ENCODE measurements at regions not wholly inside any gene's neighbourhood (a gene's known extent, or its start where the extent isn't known, plus 50 kb on each side); places are given as distances from the start of the nearest gene placed in this dataset.
"Not testable (repeated sequence)": the region's sequence is repeated elsewhere in the genome, so short reads cannot be mapped to it uniquely, and the experiment has no call there.

- no peak overlapping the region for H3K4me3 Mint-ChIP-seq
- H3K27me3 Mint-ChIP-seq, result peaks cover 5% of the 10 kb centered on the region
- CTCF ChIA-PET, result interaction anchor here (0.9 to 2.6 kb wide), 8 partner anchors 15 to 251 kb away, joined by 3 to 21 read pairs (median 4); no protein-coding TSS in a partner anchor
- H3K36me3 Mint-ChIP-seq, result no peaks in the 10 kb centered on the region
- H3K9me3 Mint-ChIP-seq, result no peaks in the 10 kb centered on the region
- H3K4me1 Mint-ChIP-seq, result no peaks in the 10 kb centered on the region
- DNase-seq, result no peak
- no peak overlapping the region for H3K27ac Mint-ChIP-seq
Observed at GRCh38 chr2:175282886-175283285, 101.4 kb upstream of the ATP5MC3 start.

DNA sequence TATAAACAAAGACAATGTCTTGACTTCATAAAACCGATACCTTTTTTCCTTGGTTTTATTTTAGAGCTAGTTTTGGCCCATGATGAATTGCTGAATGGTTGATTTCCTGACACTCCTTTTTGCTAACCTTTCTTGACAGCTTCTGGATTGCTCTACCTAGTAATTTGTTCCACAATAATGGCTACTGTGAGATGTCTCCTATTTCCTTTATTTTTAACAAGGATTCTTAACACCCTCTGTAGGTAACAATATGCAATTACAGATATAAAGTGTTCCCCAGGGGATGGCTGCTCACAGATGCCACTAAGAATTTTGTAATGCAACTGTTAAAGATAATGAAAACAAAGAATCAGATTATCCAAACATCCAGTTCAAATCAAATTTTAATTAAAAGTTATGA, 100.8 kb upstream of the ATP5MC3 start:
- Mint-ChIP-seq H3K27me3 (peaks cover 5% of the 10 kb centered on the region), H3K9me3 (no peaks in the 10 kb centered on the region), H3K27ac (no peak overlapping the region), H3K36me3 (no peaks in the 10 kb centered on the region), H3K4me1 (no peaks in the 10 kb centered on the region), H3K4me3 (no peak overlapping the region)
- CTCF ChIA-PET, result interaction anchor here (0.6 to 2.6 kb wide), 14 partner anchors 10 to 412 kb away, joined by 3 to 21 read pairs (median 4); no protein-coding TSS in a partner anchor
- DNase-seq, result no peak

- Mint-ChIP-seq H3K9me3 (no peaks in the 10 kb centered on the region), H3K36me3 (no peaks in the 10 kb centered on the region), H3K27me3 (no peaks in the 10 kb centered on the region), H3K27ac (no peak overlapping the region), H3K4me3 (no peak overlapping the region), H3K4me1 (no peaks in the 10 kb centered on the region)
- no peak for DNase-seq
- CTCF ChIA-PET, result interaction anchor here (0.9 to 1.1 kb wide), 2 partner anchors 26 to 74 kb away, joined by 3 read pairs; no protein-coding TSS in a partner anchor
Observed at GRCh38 chr2:175277772-175278171, 96.3 kb upstream of the ATP5MC3 start.

DNA sequence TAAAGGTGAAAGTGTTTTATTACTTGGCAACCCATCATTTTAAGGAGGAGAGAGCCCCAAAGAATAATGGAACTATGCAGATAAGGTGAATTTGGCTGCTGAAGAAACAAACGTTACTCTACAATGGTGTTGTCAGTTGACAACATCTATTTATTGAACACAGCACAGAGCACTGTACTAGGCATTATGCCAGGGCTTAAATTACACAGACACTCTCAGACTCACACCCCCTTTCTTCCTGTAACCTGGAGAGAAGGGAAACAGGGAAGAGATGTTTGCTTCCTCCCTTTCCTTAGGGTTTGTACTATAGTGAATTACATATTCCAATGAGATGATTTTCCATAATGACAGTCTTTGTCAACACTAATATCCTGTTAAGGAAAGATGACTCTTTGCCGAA, 94.0 kb upstream of the ATP5MC3 start:
- no peak overlapping the region for H3K27ac Mint-ChIP-seq
- DNase-seq, result no peak
- CTCF ChIA-PET, result no interaction called here
- no peak overlapping the region for H3K4me3 Mint-ChIP-seq
- H3K4me1 Mint-ChIP-seq, result no peaks in the 10 kb centered on the region
- no peaks in the 10 kb centered on the region for H3K9me3 Mint-ChIP-seq
- H3K36me3 Mint-ChIP-seq, result no peaks in the 10 kb centered on the region
- peaks cover 4% of the 10 kb centered on the region for H3K27me3 Mint-ChIP-seq

GRCh38 chr2:175259164-175259563, 77.7 kb upstream of the ATP5MC3 start:
- Mint-ChIP-seq H3K27ac (no peak overlapping the region), H3K4me1 (no peaks in the 10 kb centered on the region), H3K9me3 (no peaks in the 10 kb centered on the region), H3K27me3 (no peaks in the 10 kb centered on the region), H3K36me3 (no peaks in the 10 kb centered on the region), H3K4me3 (no peak overlapping the region)
- no peak for DNase-seq
- CTCF ChIA-PET, result interaction anchor here (0.8 to 4.0 kb wide), 2 partner anchors 8 to 22 kb away, joined by 3 to 23 read pairs; no protein-coding TSS in a partner anchor

GRCh38 chr2:175256806-175257585, 75.5 kb upstream of the ATP5MC3 start:
- DNase-seq, result no peak
- Mint-ChIP-seq H3K4me1 (no peaks in the 10 kb centered on the region), H3K27me3 (no peaks in the 10 kb centered on the region), H3K9me3 (no peaks in the 10 kb centered on the region), H3K4me3 (no peak overlapping the region), H3K36me3 (no peaks in the 10 kb centered on the region), H3K27ac (no peak overlapping the region)
- CTCF ChIA-PET, result no interaction called here

- H3K4me1 Mint-ChIP-seq, H3K27me3 Mint-ChIP-seq, H3K4me3 Mint-ChIP-seq, H3K9me3 Mint-ChIP-seq, H3K36me3 Mint-ChIP-seq, DNase-seq, H3K27ac Mint-ChIP-seq, CTCF ChIA-PET: not testable (repeated sequence)
Observed at GRCh38 chr2:175256391-175256790, 74.9 kb upstream of the ATP5MC3 start.

DNA sequence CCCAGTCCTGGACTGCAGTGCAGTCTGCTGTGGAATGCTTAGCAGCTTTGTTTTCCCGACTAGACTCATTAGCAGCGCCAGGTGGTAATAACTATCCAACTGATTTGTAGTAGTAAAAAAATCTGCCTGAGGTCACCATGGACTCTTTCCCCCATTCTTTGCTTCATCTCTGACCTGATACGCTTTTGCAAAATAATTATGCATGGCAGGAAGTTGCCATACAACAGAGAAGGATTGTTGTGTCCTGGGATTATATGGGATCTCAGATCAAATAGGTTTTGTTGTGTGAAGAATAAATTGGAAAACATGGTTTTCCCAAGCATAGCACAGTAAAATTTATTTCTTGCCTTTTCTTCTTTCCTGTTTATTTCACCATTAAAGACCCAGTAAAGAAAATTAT, 72.4 kb upstream of the ATP5MC3 start:
- no peak for DNase-seq
- H3K36me3 Mint-ChIP-seq, result no peaks in the 10 kb centered on the region
- H3K4me1 Mint-ChIP-seq, result no peaks in the 10 kb centered on the region
- H3K4me3 Mint-ChIP-seq, result no peak overlapping the region
- CTCF ChIA-PET, result no interaction called here
- H3K27me3 Mint-ChIP-seq, result no peaks in the 10 kb centered on the region
- H3K27ac Mint-ChIP-seq, result no peak overlapping the region
- no peaks in the 10 kb centered on the region for H3K9me3 Mint-ChIP-seq

- H3K36me3 Mint-ChIP-seq, result no peaks in the 10 kb centered on the region
- no peak overlapping the region for H3K4me3 Mint-ChIP-seq
- DNase-seq, result peak; percentile 22
- CTCF ChIA-PET, result interaction anchor here (0.6 to 2.3 kb wide), 27 partner anchors 9 to 846 kb away, joined by 3 to 23 read pairs (median 4); no protein-coding TSS in a partner anchor
- H3K4me1 Mint-ChIP-seq, result peaks cover 2% of the 10 kb centered on the region
- peaks cover 15% of the 10 kb centered on the region for H3K27me3 Mint-ChIP-seq
- H3K9me3 Mint-ChIP-seq, result no peaks in the 10 kb centered on the region
- H3K27ac Mint-ChIP-seq, result no peak overlapping the region
Observed at GRCh38 chr2:175251425-175252041, 70.0 kb upstream of the ATP5MC3 start.

DNA sequence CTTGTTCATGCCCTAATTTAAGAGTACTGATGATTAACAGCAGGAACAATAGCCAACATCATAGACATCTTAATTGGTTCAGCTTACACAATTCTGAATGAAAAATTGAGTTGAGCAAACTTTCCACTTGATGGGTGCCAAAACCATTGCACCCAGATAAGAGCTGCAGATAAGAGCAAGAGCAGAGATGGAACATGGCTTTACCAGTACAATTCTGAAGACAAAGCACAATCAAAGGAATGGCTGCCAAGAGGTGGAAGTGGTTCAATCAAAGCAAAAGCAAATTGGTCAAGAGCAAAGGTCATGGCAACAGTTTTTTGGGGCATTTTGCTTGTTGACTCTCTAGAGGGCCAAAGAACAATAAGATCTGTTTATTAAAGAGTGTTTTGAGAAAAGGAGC, 65.6 kb upstream of the ATP5MC3 start:
- no peaks in the 10 kb centered on the region for H3K9me3 Mint-ChIP-seq
- H3K4me3 Mint-ChIP-seq, result no peak overlapping the region
- CTCF ChIA-PET, result interaction anchor here (0.8 kb wide), 1 partner anchor 43 kb away, joined by 3 read pairs; no protein-coding TSS in a partner anchor
- no peak for DNase-seq
- H3K27me3 Mint-ChIP-seq, result peaks cover 19% of the 10 kb centered on the region
- no peak overlapping the region for H3K27ac Mint-ChIP-seq
- peaks cover 2% of the 10 kb centered on the region for H3K4me1 Mint-ChIP-seq
- no peaks in the 10 kb centered on the region for H3K36me3 Mint-ChIP-seq

GRCh38 chr2:175244697-175245096, 63.2 kb upstream of the ATP5MC3 start:
- no peaks in the 10 kb centered on the region for H3K36me3 Mint-ChIP-seq
- H3K4me1 Mint-ChIP-seq, result peaks cover 2% of the 10 kb centered on the region
- no peak for DNase-seq
- CTCF ChIA-PET, result no interaction called here
- peaks cover 28% of the 10 kb centered on the region for H3K27me3 Mint-ChIP-seq
- no peak overlapping the region for H3K27ac Mint-ChIP-seq
- no peak overlapping the region for H3K4me3 Mint-ChIP-seq
- no peaks in the 10 kb centered on the region for H3K9me3 Mint-ChIP-seq

DNA sequence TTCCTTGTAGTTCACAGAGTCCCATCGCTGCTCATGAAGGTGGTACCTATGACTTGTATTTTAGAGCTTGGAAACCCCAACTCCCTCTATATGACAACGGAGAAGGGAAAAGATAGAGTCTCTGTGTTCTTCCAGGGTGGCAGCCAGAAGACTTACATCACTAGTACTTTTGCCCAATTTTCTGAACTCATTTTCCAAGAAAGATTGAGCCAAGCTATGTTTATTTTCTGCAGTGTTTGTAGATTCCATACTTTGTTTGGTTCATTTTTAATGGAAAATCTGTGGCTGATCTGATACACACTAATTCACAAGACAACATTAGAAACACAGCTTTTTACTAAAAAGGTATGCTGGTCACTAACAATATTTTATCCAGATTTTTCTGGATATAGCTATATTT, 60.2 kb upstream of the ATP5MC3 start:
- no peaks in the 10 kb centered on the region for H3K4me1 Mint-ChIP-seq
- H3K27ac Mint-ChIP-seq, result no peak overlapping the region
- H3K9me3 Mint-ChIP-seq, result peaks cover 3% of the 10 kb centered on the region
- CTCF ChIA-PET, result interaction anchor here (1.1 to 1.8 kb wide), 2 partner anchors 10 to 40 kb away, joined by 4 to 14 read pairs; no protein-coding TSS in a partner anchor
- H3K36me3 Mint-ChIP-seq, result no peaks in the 10 kb centered on the region
- DNase-seq, result no peak
- no peak overlapping the region for H3K4me3 Mint-ChIP-seq
- peaks cover 22% of the 10 kb centered on the region for H3K27me3 Mint-ChIP-seq

DNA sequence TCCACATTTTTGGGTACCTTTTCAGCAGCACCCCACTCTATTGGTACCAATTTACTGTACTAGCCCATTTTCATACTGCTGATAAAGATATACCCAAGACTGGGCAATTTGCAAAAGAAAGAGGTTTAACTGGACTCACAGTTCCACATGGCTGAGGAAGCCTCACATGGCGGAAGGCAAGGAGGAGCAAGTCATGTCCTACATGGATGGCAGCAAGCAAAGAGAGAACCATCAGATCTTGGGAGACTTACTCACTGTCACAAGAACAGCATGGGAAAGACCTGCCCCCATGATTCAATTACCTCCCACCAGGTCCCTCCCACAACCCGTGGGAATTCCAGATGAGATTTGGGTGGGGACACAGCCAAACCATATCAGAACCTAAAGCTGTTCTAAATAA, 58.5 kb upstream of the ATP5MC3 start:
- CTCF ChIA-PET, result interaction anchor here (1.0 kb wide), 1 partner anchor 11 kb away, joined by 4 read pairs; no protein-coding TSS in a partner anchor

DNA sequence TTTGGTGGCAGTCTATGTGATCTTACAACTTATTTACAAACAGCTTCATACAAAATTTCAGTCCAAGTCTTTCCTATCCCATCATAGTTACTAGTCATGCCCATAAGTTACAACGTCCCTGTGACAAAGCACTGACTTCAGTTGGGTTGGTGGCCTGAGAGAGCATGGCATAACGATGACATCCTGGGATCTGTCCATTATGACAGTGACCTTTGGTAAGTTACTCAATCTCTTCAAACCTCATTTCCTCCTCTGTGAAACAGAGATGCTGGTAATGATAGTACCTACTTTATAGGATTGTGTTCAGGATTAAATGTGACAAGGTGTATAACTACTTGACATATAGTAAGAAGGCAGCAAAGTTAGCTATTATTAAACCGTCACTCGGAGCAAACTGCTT, 55.4 kb upstream of the ATP5MC3 start:
- Mint-ChIP-seq H3K36me3 (no peaks in the 10 kb centered on the region), H3K27ac (no peak overlapping the region), H3K4me1 (no peaks in the 10 kb centered on the region), H3K4me3 (no peak overlapping the region), H3K9me3 (peaks cover 5% of the 10 kb centered on the region), H3K27me3 (peaks cover 18% of the 10 kb centered on the region)
- DNase-seq, result no peak
- CTCF ChIA-PET, result no interaction called here

More for the DNA sequence above, 58.5 kb upstream of the ATP5MC3 start:
- peaks cover 22% of the 10 kb centered on the region for H3K27me3 Mint-ChIP-seq
- H3K4me3 Mint-ChIP-seq, H3K9me3 Mint-ChIP-seq, DNase-seq, H3K27ac Mint-ChIP-seq, H3K36me3 Mint-ChIP-seq, H3K4me1 Mint-ChIP-seq: not testable (repeated sequence)

GRCh38 chr2:175234650-175235049, 53.1 kb upstream of the ATP5MC3 start:
- CTCF ChIA-PET, result interaction anchor here (2.2 kb wide), 1 partner anchor 17 kb away, joined by 13 read pairs; no protein-coding TSS in a partner anchor
- H3K27ac Mint-ChIP-seq, result no peak overlapping the region
- H3K4me3 Mint-ChIP-seq, result no peak overlapping the region
- H3K4me1 Mint-ChIP-seq, result no peaks in the 10 kb centered on the region
- no peaks in the 10 kb centered on the region for H3K36me3 Mint-ChIP-seq
- peaks cover 8% of the 10 kb centered on the region for H3K27me3 Mint-ChIP-seq
- DNase-seq, result no peak
- peaks cover 5% of the 10 kb centered on the region for H3K9me3 Mint-ChIP-seq

Data from activated naive CD4-positive, alpha-beta T cell treated with anti-CD3 and anti-CD28 coated beads, Interleukin-2, amount 10 ng/mL, durations not matched to agents 7 days and 5 days (primary cell).